CD4-positive, alpha-beta T cell treated with Interleukin-12 subunit alpha and Interleukin-12 subunit beta, for 1 hour (primary cell): ENCODE measurements at regions not wholly inside any gene's neighbourhood (a gene's known extent, or its start where the extent isn't known, plus 50 kb on each side); places are given as distances from the start of the nearest gene placed in this dataset.

Experiments
- DNase-seq: peaks from one replicate; pipeline ENCODE4 v3.0.0-alpha.2; 2020

DNA sequence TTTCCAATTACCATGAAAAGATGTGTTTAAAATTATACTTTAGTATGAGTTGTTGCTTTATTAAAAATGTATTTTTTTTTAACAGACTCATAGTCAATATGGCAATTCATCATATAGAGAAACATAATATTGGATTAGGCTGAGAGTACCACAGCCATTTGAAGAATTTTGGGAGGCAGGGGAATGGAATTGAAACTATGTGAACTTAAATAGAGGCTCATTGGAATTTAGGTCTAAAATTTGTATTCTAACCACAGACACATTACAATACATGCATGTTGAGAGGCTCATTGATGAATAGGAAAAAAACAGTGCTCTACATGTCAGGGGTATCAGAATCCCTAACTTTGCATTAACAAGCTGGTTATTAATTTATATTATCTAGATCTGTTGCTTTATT lies 269.6 kb downstream of the DKK2 start:
- DNase-seq: no peak

DNA sequence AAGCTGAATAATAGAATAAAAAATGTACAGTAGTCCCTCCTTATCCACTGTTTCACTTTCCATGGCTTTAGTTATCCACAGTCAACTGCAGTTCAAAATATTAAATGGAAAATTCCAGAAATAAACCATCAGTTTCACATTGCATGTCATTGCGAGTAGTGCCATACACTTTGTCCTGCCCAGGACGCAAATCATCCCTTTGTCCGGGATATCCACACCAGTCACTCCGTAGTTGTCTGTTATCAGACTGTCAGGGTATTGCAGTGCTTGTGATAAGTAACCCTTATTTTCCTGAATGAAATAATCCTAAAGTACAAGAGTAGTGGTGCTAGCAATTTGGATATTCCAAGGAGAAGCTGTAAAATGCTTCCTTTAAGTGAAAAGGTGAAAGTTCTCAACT lies 271.3 kb downstream of the DKK2 start:
- DNase-seq: no peak

- no peak for DNase-seq
Measured at GRCh38 chr4:106762666-106763443, 273.3 kb downstream of the DKK2 start.

DNA sequence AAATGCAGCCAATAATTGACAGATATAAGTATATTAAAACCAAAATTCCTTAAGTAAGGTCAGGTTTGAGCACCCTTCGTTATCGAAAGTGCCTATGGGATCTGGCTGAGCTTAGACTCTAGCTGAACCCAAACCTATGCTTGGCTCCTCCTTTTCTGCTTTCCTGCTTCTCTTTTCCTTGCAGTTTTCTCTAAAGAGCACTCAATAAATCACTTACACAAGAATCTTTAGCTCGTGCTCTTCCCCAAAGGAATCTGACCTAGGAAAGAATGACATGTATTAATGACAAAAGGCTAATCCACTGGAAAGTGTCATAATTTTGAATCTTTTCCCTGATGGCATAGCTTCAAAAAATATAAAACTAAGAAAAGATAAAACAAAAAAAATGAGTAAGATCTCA lies 282.7 kb downstream of the DKK2 start:
- no peak for DNase-seq

DNA sequence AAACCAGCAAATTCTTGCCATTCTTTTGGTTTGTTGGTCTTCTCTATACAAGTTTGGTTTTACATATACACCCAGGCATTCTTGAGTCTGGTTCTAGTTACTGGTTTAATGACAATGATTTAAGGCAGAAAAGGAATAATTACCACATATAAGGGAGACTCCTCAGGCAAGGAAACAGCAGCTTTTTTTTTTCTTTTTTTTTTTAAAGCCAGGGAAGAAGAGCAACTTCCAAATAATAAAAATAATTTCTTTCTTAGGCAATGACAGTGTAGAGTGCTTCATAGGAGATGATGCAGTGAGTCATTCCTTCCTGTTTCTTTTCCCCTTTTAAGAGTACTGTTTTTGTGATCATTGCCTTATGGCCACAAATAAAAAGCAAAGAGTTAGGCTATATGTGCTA lies 289.7 kb downstream of the DKK2 start:
- DNase-seq: no peak

DNA sequence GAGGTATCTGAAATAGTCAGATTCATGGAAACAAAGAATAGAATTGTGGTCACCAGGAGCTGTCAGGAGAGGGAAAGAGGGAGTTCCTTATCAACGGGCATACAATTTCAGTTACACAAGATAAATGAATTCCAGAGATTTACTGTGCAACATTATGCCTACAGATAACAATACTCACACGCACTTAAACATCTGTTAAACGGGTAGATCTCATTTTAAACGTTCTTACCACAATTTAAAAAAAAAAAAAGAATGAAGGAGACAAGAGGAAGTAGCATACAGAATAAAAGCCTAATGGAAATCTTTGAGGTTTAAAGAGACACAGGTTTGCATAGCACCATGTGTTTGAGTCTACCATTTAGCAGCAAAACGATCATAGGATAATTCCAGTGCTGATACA lies 298.0 kb downstream of the DKK2 start:
- DNase-seq: no peak

- no peak for DNase-seq
Measured at GRCh38 chr4:106718548-106718947, 317.6 kb downstream of the DKK2 start.

- no peak for DNase-seq
Measured at GRCh38 chr4:106717091-106717490, 319.0 kb downstream of the DKK2 start.

GRCh38 chr4:106715825-106716224 lies 320.3 kb downstream of the DKK2 start:
- no peak for DNase-seq

GRCh38 chr4:106708464-106708816 lies 327.7 kb downstream of the DKK2 start:
- no peak for DNase-seq

- no peak for DNase-seq
Measured at GRCh38 chr4:106707776-106708463, 328.2 kb downstream of the DKK2 start.

GRCh38 chr4:106704253-106704870 lies 331.8 kb downstream of the DKK2 start:
- DNase-seq: no peak

GRCh38 chr4:106700321-106700720 lies 331.7 kb upstream of the GIMD1 start:
- DNase-seq: no peak

GRCh38 chr4:106698621-106699195 lies 330.1 kb upstream of the GIMD1 start:
- no peak for DNase-seq

DNA sequence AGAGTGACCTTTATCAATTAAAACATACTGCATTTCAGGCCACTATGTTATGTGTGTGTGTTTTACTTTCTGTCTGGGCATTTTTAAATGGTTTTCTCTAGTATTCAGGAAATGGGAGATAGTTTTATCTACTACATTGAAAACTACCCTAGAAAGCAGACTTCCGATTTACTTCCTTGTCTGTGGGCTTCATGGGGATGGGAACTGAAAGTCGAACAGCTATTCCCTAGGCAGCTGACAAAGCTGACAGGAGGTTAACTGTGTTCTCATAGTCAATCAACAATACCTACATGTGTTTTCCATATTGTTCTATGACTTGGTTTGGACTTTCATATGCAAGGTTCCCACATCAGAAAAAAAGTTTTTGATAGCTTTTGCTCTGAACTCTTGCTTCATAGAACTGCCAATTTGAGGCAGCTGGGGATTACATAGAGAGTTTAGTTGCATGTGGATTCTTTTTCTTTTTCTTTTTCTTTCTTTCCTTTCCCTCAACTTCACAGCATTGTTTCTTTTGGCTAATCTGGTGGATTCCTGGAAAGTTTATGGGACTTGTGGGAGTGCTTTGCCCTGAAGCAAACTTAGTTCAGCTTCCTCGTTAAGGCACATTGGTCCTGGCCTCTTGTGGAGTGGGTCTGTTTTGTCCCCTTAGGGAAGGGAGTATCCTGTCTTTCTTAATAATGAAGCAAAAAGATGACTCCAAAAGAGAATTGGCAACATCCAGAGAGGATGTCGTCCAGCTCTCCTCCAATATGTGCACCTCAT lies 327.1 kb upstream of the GIMD1 start:
- no peak for DNase-seq

- DNase-seq: no peak
Measured at GRCh38 chr4:106694232-106694631, 325.7 kb upstream of the GIMD1 start.

DNA sequence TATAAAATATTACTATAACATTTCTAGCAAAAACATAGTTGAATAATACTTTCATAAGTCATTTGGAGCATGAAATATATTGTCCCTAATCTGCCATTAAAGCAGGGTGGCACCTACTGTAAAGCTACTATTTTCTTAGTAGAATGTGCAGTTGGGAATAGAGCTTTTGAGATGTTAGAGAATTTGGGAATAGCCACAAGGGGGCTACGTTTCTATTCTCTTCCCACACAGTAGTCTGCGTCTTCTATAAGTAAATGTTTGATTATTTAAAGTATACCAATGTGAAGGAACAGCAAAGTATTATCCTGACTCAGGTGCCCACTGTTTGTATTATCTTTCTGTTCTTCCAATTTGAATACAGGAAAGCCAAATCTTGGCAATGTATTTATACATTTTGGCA lies 323.2 kb upstream of the GIMD1 start:
- no peak for DNase-seq

GRCh38 chr4:106690487-106690886 lies 321.9 kb upstream of the GIMD1 start:
- DNase-seq: no peak

DNA sequence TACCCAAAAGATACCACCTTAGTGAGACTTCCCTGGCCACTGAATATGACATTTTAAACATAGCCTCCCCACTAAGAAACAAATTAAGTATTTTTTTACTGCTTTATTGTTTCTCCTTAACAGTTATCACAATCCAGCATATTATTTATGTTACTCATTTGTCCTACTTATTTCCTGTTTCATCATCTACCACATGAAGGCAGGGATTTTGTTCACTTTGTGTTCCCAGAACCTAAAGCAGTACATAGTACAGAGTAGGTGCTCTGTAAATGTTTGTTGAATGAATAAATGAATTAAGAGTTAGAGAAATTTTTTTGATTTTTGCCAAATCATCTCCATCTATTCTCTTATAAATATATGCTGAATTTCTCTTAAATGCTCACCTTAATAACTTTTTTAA lies 318.4 kb upstream of the GIMD1 start:
- DNase-seq: no peak

- no peak for DNase-seq
Measured at GRCh38 chr4:106681381-106681921, 312.9 kb upstream of the GIMD1 start.

DNA sequence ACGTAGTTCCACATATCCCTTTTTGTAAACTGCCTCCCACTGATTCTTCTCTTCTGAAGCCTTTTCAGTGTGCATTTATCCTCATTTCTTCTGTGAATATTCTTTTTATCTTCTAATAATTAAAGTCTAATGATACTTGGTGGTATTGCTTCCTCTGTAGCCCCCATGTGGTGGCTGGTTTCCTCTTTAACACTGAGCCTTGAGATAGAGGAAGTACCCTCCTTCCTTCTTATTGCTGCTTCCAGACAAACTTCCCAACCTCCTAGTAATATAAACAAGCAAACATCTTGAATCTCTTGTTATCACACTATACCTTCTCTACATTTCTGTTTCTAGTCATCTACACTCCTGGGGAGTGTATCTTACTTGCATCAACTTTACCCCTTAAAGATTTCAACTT lies 310.5 kb upstream of the GIMD1 start:
- DNase-seq: no peak

GRCh38 chr4:106677213-106677612 lies 308.6 kb upstream of the GIMD1 start:
- no peak for DNase-seq
